Uterus (tissue), 2 donors: ENCODE measurements at regions not wholly inside any gene's neighbourhood (a gene's known extent, or its start where the extent isn't known, plus 50 kb on each side); places are given as distances from the start of the nearest gene placed in this dataset.

Experiments
- POLR2A ChIP-seq, 2 donors: fragments of 450-650 bp; IDR thresholded peaks; one replicate each; pipeline ENCODE4 v1.6.1; 2016; ENCODE audit warnings: antibody characterized with exemption in 2 of 2, mild to moderate bottlenecking in 1 of 2, moderate library complexity in 1 of 2
- TF ChIP-seq, protein P1 (sequence below), 4 experiments: fragments of 200-600 bp in 2 of 4; fragments of 450-650 bp in 2 of 4; sonication (generic) in 2 of 4; IDR thresholded peaks; one replicate each; pipeline ENCODE4 v1.5.1; 2016 to 2019; ENCODE audit warnings: antibody characterized with exemption in 4 of 4, mild to moderate bottlenecking in 2 of 4, moderate library complexity in 1 of 4

DNA sequence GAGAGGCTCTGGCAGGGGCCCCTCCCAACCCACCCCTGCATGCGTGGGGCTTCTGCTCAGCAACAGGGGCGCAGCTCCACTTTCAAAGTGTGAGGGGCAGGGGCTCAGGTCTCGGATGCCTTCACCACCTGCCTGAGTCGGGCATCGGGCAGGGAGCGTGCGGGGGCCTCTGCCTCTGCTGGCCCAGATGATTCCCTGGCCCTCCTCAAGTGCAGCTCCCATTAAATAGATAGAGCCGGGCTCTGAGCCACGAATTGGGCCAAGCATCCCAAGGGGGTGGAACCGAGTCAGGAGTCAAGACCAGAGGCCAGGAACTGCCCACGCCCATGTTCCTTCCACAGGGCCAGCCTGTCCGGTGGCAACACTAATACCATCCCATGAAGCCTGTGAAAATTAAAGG, 108.9 kb upstream of the FAM20C start:
- TF ChIP-seq, protein P1, sequence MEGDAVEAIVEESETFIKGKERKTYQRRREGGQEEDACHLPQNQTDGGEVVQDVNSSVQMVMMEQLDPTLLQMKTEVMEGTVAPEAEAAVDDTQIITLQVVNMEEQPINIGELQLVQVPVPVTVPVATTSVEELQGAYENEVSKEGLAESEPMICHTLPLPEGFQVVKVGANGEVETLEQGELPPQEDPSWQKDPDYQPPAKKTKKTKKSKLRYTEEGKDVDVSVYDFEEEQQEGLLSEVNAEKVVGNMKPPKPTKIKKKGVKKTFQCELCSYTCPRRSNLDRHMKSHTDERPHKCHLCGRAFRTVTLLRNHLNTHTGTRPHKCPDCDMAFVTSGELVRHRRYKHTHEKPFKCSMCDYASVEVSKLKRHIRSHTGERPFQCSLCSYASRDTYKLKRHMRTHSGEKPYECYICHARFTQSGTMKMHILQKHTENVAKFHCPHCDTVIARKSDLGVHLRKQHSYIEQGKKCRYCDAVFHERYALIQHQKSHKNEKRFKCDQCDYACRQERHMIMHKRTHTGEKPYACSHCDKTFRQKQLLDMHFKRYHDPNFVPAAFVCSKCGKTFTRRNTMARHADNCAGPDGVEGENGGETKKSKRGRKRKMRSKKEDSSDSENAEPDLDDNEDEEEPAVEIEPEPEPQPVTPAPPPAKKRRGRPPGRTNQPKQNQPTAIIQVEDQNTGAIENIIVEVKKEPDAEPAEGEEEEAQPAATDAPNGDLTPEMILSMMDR (IDR thresholded peaks at IDR 0.05): no peak
- TF ChIP-seq POLR2A (IDR thresholded peaks at IDR 0.05): no peak
